ENCODE measurements at regions not wholly inside any gene's neighbourhood (a gene's known extent, or its start where the extent isn't known, plus 50 kb on each side); places are given as distances from the start of the nearest gene placed in this dataset.

DNA sequence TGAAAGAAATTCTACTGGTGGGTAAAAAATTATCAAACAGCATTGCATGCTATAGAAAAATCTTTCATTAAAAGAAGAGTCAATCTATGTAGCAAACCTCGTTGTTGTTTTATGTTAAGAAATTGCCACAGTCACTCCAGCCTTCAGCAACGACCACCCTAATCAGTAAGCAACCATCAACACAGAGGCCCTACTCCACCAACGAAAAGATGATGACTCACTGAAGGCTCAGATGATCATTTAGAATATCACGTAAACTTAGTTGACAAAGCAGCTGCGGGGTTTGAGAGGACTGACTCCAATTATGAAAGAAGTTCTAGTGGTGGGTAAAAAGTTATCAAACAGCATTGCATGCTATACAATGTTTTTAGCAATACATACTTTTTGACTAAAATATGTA is 242.6 kb downstream of the DRD1 start:
- Mint-ChIP-seq H3K9me3 (ENCODE audit: low read depth) (no peaks in the 10 kb centered on the region), H3K4me1 (no peaks in the 10 kb centered on the region), H3K27ac (no peak overlapping the region), H3K36me3 (no peaks in the 10 kb centered on the region), H3K27me3 (peaks cover 7% of the 10 kb centered on the region), H3K4me3 (no peak overlapping the region)
- CTCF ChIA-PET = no interaction called here
- DNase-seq (no peak), ATAC-seq (no peak)

- Mint-ChIP-seq H3K4me3 (no peak overlapping the region), H3K36me3 (no peaks in the 10 kb centered on the region), H3K9me3 (ENCODE audit: low read depth) (no peaks in the 10 kb centered on the region), H3K4me1 (no peaks in the 10 kb centered on the region), H3K27me3 (peaks cover 4% of the 10 kb centered on the region), H3K27ac (no peak overlapping the region)
- no peak for DNase-seq
- CTCF ChIA-PET = no interaction called here
- ATAC-seq = no peak
Measured at GRCh38 chr5:175195698-175196656, 248.0 kb downstream of the DRD1 start.

DNA sequence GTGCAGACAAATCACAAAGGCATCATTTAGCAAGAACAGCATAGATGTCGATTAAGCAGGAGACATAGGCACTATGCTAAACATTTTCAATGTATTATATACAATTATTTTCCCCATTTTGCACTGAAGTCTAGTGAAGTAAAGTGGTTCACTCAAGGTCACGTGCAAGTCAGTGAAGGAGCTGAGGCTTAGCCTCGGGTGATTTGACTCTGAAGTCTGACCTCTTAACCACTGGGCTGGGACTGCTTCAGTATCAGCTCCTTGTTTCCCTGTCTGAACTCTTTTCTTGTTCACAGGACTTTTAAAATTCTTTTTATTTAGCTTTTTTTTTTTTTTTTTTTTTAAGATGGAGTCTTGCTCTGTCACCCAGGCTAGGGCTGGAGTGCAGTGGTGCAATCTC is 262.7 kb downstream of the DRD1 start:
- Mint-ChIP-seq H3K27me3 (no peaks in the 10 kb centered on the region), H3K4me3 (no peak overlapping the region), H3K4me1 (no peaks in the 10 kb centered on the region), H3K36me3 (no peaks in the 10 kb centered on the region), H3K27ac (no peak overlapping the region), H3K9me3 (ENCODE audit: low read depth) (no peaks in the 10 kb centered on the region)
- DNase-seq = no peak
- no peak for ATAC-seq
- CTCF ChIA-PET = no interaction called here

- no peaks in the 10 kb centered on the region for H3K36me3 Mint-ChIP-seq
- no peaks in the 10 kb centered on the region for H3K4me1 Mint-ChIP-seq
- H3K27ac Mint-ChIP-seq = no peak overlapping the region
- CTCF ChIA-PET = no interaction called here
- no peak overlapping the region for H3K4me3 Mint-ChIP-seq
- H3K9me3 Mint-ChIP-seq (ENCODE audit: low read depth) = no peaks in the 10 kb centered on the region
- DNase-seq (no peak), ATAC-seq (no peak)
- no peaks in the 10 kb centered on the region for H3K27me3 Mint-ChIP-seq
Measured at GRCh38 chr5:175170899-175171298, 273.1 kb downstream of the DRD1 start.

GRCh38 chr5:175168882-175169507 is 275.0 kb downstream of the DRD1 start:
- no peaks in the 10 kb centered on the region for H3K9me3 Mint-ChIP-seq (ENCODE audit: low read depth)
- ATAC-seq (no peak), DNase-seq (no peak)
- H3K27me3 Mint-ChIP-seq = peaks cover 3% of the 10 kb centered on the region
- H3K27ac Mint-ChIP-seq = no peak overlapping the region
- CTCF ChIA-PET = no interaction called here
- no peaks in the 10 kb centered on the region for H3K4me1 Mint-ChIP-seq
- H3K4me3 Mint-ChIP-seq = no peak overlapping the region
- no peaks in the 10 kb centered on the region for H3K36me3 Mint-ChIP-seq

- peaks cover 3% of the 10 kb centered on the region for H3K27me3 Mint-ChIP-seq
- no peaks in the 10 kb centered on the region for H3K4me1 Mint-ChIP-seq
Measured at GRCh38 chr5:175166026-175166425, 278.0 kb downstream of the DRD1 start.

GRCh38 chr5:175163586-175164275 is 280.3 kb downstream of the DRD1 start:
- no peak for ATAC-seq
- no peaks in the 10 kb centered on the region for H3K36me3 Mint-ChIP-seq
- no peaks in the 10 kb centered on the region for H3K4me1 Mint-ChIP-seq
- H3K27ac Mint-ChIP-seq = no peak overlapping the region
- H3K27me3 Mint-ChIP-seq = peaks cover 3% of the 10 kb centered on the region
- no peak for DNase-seq
- CTCF ChIA-PET = no interaction called here
- no peak overlapping the region for H3K4me3 Mint-ChIP-seq
- no peaks in the 10 kb centered on the region for H3K9me3 Mint-ChIP-seq (ENCODE audit: low read depth)

More at GRCh38 chr5:175166026-175166425, 278.0 kb downstream of the DRD1 start:
- no peaks in the 10 kb centered on the region for H3K9me3 Mint-ChIP-seq (ENCODE audit: low read depth)
- DNase-seq = no peak
- no peak overlapping the region for H3K4me3 Mint-ChIP-seq
- ATAC-seq = no peak
- H3K36me3 Mint-ChIP-seq = no peaks in the 10 kb centered on the region
- no peak overlapping the region for H3K27ac Mint-ChIP-seq
- CTCF ChIA-PET = no interaction called here

GRCh38 chr5:175162036-175162435 is 281.9 kb downstream of the DRD1 start:
- CTCF ChIA-PET = no interaction called here
- no peak for DNase-seq
- Mint-ChIP-seq H3K4me1 (no peaks in the 10 kb centered on the region), H3K27me3 (peaks cover 3% of the 10 kb centered on the region), H3K4me3 (no peak overlapping the region), H3K9me3 (ENCODE audit: low read depth) (no peaks in the 10 kb centered on the region), H3K27ac (no peak overlapping the region), H3K36me3 (no peaks in the 10 kb centered on the region)
- no peak for ATAC-seq

DNA sequence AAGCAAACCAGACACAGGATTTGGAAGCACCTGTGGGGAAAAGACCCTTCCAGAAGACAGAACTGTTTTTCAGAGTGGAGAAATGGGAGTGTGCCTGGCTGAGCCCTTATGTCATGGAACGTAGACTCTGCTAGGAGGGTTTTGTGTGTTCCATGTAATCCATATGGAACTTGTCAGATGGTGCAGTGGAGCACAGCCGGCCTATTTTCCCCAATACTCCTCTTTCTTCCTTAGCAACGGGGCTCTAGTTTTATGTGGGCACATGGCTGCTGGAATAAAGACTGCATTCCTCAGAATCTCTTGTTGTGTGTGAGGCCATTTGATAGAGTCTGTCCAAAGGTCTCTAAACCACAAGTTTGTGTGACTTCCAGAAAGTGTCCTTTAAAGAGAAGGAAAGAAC is 284.0 kb downstream of the DRD1 start:
- Mint-ChIP-seq H3K4me1 (no peaks in the 10 kb centered on the region), H3K27ac (no peak overlapping the region), H3K36me3 (no peaks in the 10 kb centered on the region), H3K9me3 (ENCODE audit: low read depth) (no peaks in the 10 kb centered on the region), H3K4me3 (no peak overlapping the region), H3K27me3 (peaks cover 3% of the 10 kb centered on the region)
- no peak for ATAC-seq
- CTCF ChIA-PET = no interaction called here
- no peak for DNase-seq

GRCh38 chr5:175148636-175149172 is 295.3 kb downstream of the DRD1 start:
- H3K36me3 Mint-ChIP-seq = no peaks in the 10 kb centered on the region
- ATAC-seq = no peak
- peaks cover 9% of the 10 kb centered on the region for H3K9me3 Mint-ChIP-seq (ENCODE audit: low read depth)
- H3K4me3 Mint-ChIP-seq = no peak overlapping the region
- DNase-seq = no peak
- H3K27ac Mint-ChIP-seq = no peak overlapping the region
- H3K4me1 Mint-ChIP-seq = no peaks in the 10 kb centered on the region
- no peaks in the 10 kb centered on the region for H3K27me3 Mint-ChIP-seq
- CTCF ChIA-PET = no interaction called here

- no peak overlapping the region for H3K4me3 Mint-ChIP-seq
- no peaks in the 10 kb centered on the region for H3K36me3 Mint-ChIP-seq
- DNase-seq = no peak
- no peaks in the 10 kb centered on the region for H3K27me3 Mint-ChIP-seq
- no peaks in the 10 kb centered on the region for H3K4me1 Mint-ChIP-seq
- peaks cover 5% of the 10 kb centered on the region for H3K9me3 Mint-ChIP-seq (ENCODE audit: low read depth)
- no peak for ATAC-seq
- H3K27ac Mint-ChIP-seq = no peak overlapping the region
- CTCF ChIA-PET = no interaction called here
Measured at GRCh38 chr5:175146733-175147132, 297.2 kb downstream of the DRD1 start.

GRCh38 chr5:175141421-175141820 is 302.6 kb downstream of the DRD1 start:
- Mint-ChIP-seq H3K4me3 (no peak overlapping the region), H3K36me3 (no peaks in the 10 kb centered on the region), H3K27me3 (no peaks in the 10 kb centered on the region), H3K27ac (no peak overlapping the region), H3K4me1 (no peaks in the 10 kb centered on the region), H3K9me3 (ENCODE audit: low read depth) (peaks cover 7% of the 10 kb centered on the region)
- CTCF ChIA-PET = no interaction called here
- DNase-seq = no peak
- ATAC-seq = no peak

GRCh38 chr5:175133185-175133584 is 310.8 kb downstream of the DRD1 start:
- no peak for ATAC-seq
- CTCF ChIA-PET = no interaction called here
- H3K27ac Mint-ChIP-seq = no peak overlapping the region
- peaks cover 7% of the 10 kb centered on the region for H3K9me3 Mint-ChIP-seq (ENCODE audit: low read depth)
- H3K4me3 Mint-ChIP-seq = no peak overlapping the region
- H3K27me3 Mint-ChIP-seq = no peaks in the 10 kb centered on the region
- no peak for DNase-seq
- no peaks in the 10 kb centered on the region for H3K36me3 Mint-ChIP-seq
- no peaks in the 10 kb centered on the region for H3K4me1 Mint-ChIP-seq

DNA sequence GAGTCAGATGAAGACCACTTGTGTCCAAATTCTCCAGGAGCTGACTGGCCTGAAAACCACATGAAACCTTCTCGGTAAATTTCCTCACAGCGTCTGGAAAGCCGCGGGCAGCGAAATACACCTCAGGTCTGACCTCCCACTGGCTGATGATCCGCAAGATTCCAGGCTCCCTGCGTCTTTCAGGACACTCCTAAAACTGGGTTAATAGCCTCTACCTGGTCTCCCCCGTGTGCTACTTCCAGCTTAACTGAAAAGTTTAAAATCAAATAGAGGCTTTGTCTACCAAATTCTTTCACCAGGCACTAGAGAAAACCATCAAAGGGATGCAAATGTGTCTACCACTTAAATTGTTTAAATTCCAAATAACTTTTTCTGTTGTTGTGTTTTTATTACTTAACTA is 312.6 kb downstream of the DRD1 start:
- H3K27me3 Mint-ChIP-seq = no peaks in the 10 kb centered on the region
- peaks cover 7% of the 10 kb centered on the region for H3K9me3 Mint-ChIP-seq (ENCODE audit: low read depth)
- no peak overlapping the region for H3K27ac Mint-ChIP-seq
- no peak for ATAC-seq
- no peak overlapping the region for H3K4me3 Mint-ChIP-seq
- H3K36me3 Mint-ChIP-seq = no peaks in the 10 kb centered on the region
- H3K4me1 Mint-ChIP-seq = no peaks in the 10 kb centered on the region
- no peak for DNase-seq
- CTCF ChIA-PET = no interaction called here
